GM12878 (cell line): ENCODE measurements at regions not wholly inside any gene's neighbourhood (a gene's known extent, or its start where the extent isn't known, plus 50 kb on each side); places are given as distances from the start of the nearest gene placed in this dataset.

Source experiments
- ATAC-seq: fragments of 200-7000 bp; cut with Tn5 transposase; 3 replicates; pipeline ENCODE4 v1.9.1; 2020; ENCODE audit warnings: mild to moderate bottlenecking, moderate library complexity
- BruUV-seq: library from RNA; stranded (reverse); fragments of 400-500 nt; replicated peaks from 2 replicates; lab custom pipeline; 2021; lab: Mats Ljungman, UMichigan
- CTCF ChIA-PET: fragments of 300-600 bp; sonication (Branson Sonifier 250); formaldehyde crosslinking; extraction: SDS; loops from one replicate; lab custom pipeline; 2021; ENCODE audit warnings: inconsistent platforms; lab: Yijun Ruan, JAX
- POLR2A ChIA-PET: fragments of 350-600 bp; formaldehyde crosslinking; extraction: SDS; loops from one replicate; lab custom pipeline; 2021; ENCODE audit warnings: inconsistent platforms; lab: Charles Lee
- RAD21 ChIA-PET: fragments of 300-600 bp; sonication (Branson Sonifier 250); formaldehyde crosslinking; loops from one replicate; lab custom pipeline; 2023; ENCODE audit warnings: antibody characterized with exemption; ENCODE audit not compliant: unreplicated experiment; lab: Charles Lee
- SMC1A ChIA-PET: fragments of 300-600 bp; sonication (Branson Sonifier 250); formaldehyde crosslinking; loops from one replicate; lab custom pipeline; 2023; ENCODE audit not compliant: unreplicated experiment, uncharacterized antibody; lab: Charles Lee
- DNase-seq: peaks from one replicate; pipeline ENCODE4 v3.0.0-alpha.2; 2011; ENCODE audit warnings: low read depth, low spot score
- FAIRE-seq: peaks from 3 replicates; lab custom pipeline; 2011; peaks lifted over from hg19 to GRCh38; lab: Jason Lieb, UNC
- H2AFZ ChIP-seq: 2 replicates; pipeline ENCODE4 v1.6.0; 2011; ENCODE audit warnings: low read depth, low read length, control low read depth; ENCODE audit not compliant: control insufficient read depth
- H3K27ac ChIP-seq: 2 replicates; pipeline ENCODE4 v1.5.1; 2011; ENCODE audit warnings: control low read depth; ENCODE audit not compliant: control insufficient read depth, insufficient read depth
- H3K27me3 ChIP-seq, 2 experiments: replicated peaks in 1 of 2; 2 replicates each; pipeline versions ENCODE4 v1.6.0 to v1.6.1; 2011; ENCODE audit warnings: low read length in 1 of 2; ENCODE audit not compliant: control insufficient read depth in 2 of 2, insufficient read depth in 2 of 2
- H3K36me3 ChIP-seq, 2 experiments: 2 replicates each; pipeline ENCODE4 v1.5.1; 2011; ENCODE audit warnings: low read length in 1 of 2; ENCODE audit not compliant: control insufficient read depth in 2 of 2, insufficient read depth in 2 of 2
- H3K4me1 ChIP-seq: 2 replicates; pipeline ENCODE4 v1.6.1; 2011; ENCODE audit warnings: mild to moderate bottlenecking, low read length, moderate library complexity, mixed read lengths; ENCODE audit not compliant: control insufficient read depth, insufficient read depth
- H3K4me2 ChIP-seq: 2 replicates; pipeline ENCODE4 v1.6.0; 2011; ENCODE audit warnings: control low read depth; ENCODE audit not compliant: control insufficient read depth, insufficient read depth
- H3K4me3 ChIP-seq: fragments of 200-600 bp; sonication (generic); 2 replicates; pipeline ENCODE4 v1.5.1; 2016
- H3K79me2 ChIP-seq: 2 replicates; pipeline ENCODE4 v1.6.0; 2011; ENCODE audit warnings: low read length; ENCODE audit not compliant: control insufficient read depth, insufficient read depth
- H3K9ac ChIP-seq: 2 replicates; pipeline ENCODE4 v1.8.0; 2011; ENCODE audit warnings: low read length, control low read depth, mixed read lengths; ENCODE audit not compliant: control insufficient read depth, insufficient read depth
- H3K9me3 ChIP-seq: replicated peaks from 3 replicates; pipeline ENCODE4 v1.5.1; 2011; ENCODE audit warnings: mild to moderate bottlenecking, low read length; ENCODE audit not compliant: control insufficient read depth, insufficient read depth
- H4K20me1 ChIP-seq: 2 replicates; pipeline ENCODE4 v1.6.0; 2011; ENCODE audit not compliant: control insufficient read depth, insufficient read depth
- ATF7 ChIP-seq: fragments of 450-650 bp; IDR thresholded peaks from 2 replicates; pipeline ENCODE4 v1.6.1; 2016; ENCODE audit warnings: low read depth, mild to moderate bottlenecking
- BHLHE40 ChIP-seq, 2 experiments: fragments of 450-650 bp in 1 of 2; IDR thresholded peaks; 2 replicates each; pipeline ENCODE4 v1.6.1; 2011 to 2017; ENCODE audit warnings: low read depth in 2 of 2, borderline replicate concordance in 1 of 2, improper control_type of control experiment in 1 of 2, low read length in 1 of 2, mild to moderate bottlenecking in 1 of 2
- CBFB ChIP-seq: IDR thresholded peaks from 2 replicates; pipeline ENCODE4 v1.6.1; 2016; ENCODE audit warnings: antibody characterized with exemption, low read depth
- FOXM1 ChIP-seq: IDR thresholded peaks from 2 replicates; pipeline ENCODE4 v1.6.1; 2012; ENCODE audit warnings: low read depth, mild to moderate bottlenecking, inconsistent platforms, low read length, moderate library complexity
- HCFC1 ChIP-seq: fragments of 150-350 bp; IDR thresholded peaks from 2 replicates; pipeline ENCODE4 v1.6.1; 2014; ENCODE audit warnings: low read length
- JUND ChIP-seq: IDR thresholded peaks from 2 replicates; pipeline ENCODE4 v1.6.1; 2012; ENCODE audit warnings: low read depth, mild to moderate bottlenecking, low read length, improper control_type of control experiment, moderate library complexity
- KLF5 ChIP-seq: fragments of 450-650 bp; IDR thresholded peaks from 2 replicates; pipeline ENCODE4 v1.6.1; 2014; ENCODE audit warnings: mild to moderate bottlenecking; ENCODE audit not compliant: partially characterized antibody
- MEF2A ChIP-seq: IDR thresholded peaks from 2 replicates; pipeline ENCODE4 v1.6.1; 2011; ENCODE audit warnings: low read depth, mild to moderate bottlenecking, low read length, moderate library complexity; ENCODE audit not compliant: insufficient read depth
- PAX5 ChIP-seq: IDR thresholded peaks from 2 replicates; pipeline ENCODE4 v1.6.1; 2011; ENCODE audit warnings: low read depth, low read length, borderline replicate concordance
- SIN3A ChIP-seq: IDR thresholded peaks from 2 replicates; pipeline ENCODE4 v1.6.1; 2012; ENCODE audit warnings: low read depth, low read length, improper control_type of control experiment
- SREBF2 ChIP-seq: IDR thresholded peaks from 2 replicates; pipeline ENCODE4 v1.6.1; 2012; ENCODE audit warnings: mild to moderate bottlenecking, low read length
- WRNIP1 ChIP-seq: IDR thresholded peaks from 2 replicates; pipeline ENCODE4 v1.6.1; 2011; ENCODE audit warnings: low read depth, low read length, improper control_type of control experiment, borderline replicate concordance
- ZBED1 ChIP-seq: IDR thresholded peaks from 2 replicates; pipeline ENCODE4 v1.6.1; 2016; ENCODE audit warnings: borderline replicate concordance
- ZBTB11 ChIP-seq: fragments of 450-650 bp; formaldehyde crosslinking; IDR thresholded peaks from 2 replicates; pipeline ENCODE4 v1.5.0; 2022; ENCODE audit warnings: mild to moderate bottlenecking, missing genetic modification characterization
- WGBS: methylation state at CpG from one replicate; pipeline ENCODE4 v1.1.6; 2016; ENCODE audit warnings: low lambda C conversion rate; ENCODE audit not compliant: insufficient replicate concordance, insufficient coverage; ENCODE audit errors: missing lambda C conversion rate; 5-methylcytosine and 5-hydroxymethylcytosine counted together
- in situ Hi-C: fragments of 300-500 bp; cut with MboI; formaldehyde crosslinking; loops from 9 replicates; pipeline ENCODE4 v1.14.3; 2018; ENCODE audit warnings: mixed read lengths
- intact Hi-C: fragments of 100-400 bp; cut with micrococcal nuclease; formaldehyde crosslinking; loops from one replicate; pipeline ENCODE4 v1.14.2; 2022; ENCODE audit not compliant: unreplicated experiment

GRCh38 chr12:38399711-38400206 is 83.2 kb downstream of the ALG10B start:
- TF ChIP-seq WRNIP1, result no peak
- no peak for TF ChIP-seq MEF2A
- no peak for TF ChIP-seq CBFB
- no peak for TF ChIP-seq HCFC1
- TF ChIP-seq ZBTB11, result no peak
- TF ChIP-seq FOXM1, result no peak
- TF ChIP-seq SREBF2, result no peak
- TF ChIP-seq ATF7, result no peak
- no peak for TF ChIP-seq KLF5
- no peak for TF ChIP-seq SIN3A
- no peak for TF ChIP-seq JUND
- no peak for TF ChIP-seq ZBED1
- no peak for TF ChIP-seq BHLHE40 (IDR thresholded peaks at IDR 0.05; ENCODE audit: borderline replicate concordance in 1 of 2, low read depth in 2 of 2, low read length in 1 of 2)
- TF ChIP-seq PAX5, result no peak
- no TSS peak for BruUV-seq
- FAIRE-seq (no peak), ATAC-seq (no peak), DNase-seq (no peak)
- POLR2A ChIA-PET, result no interaction called here
- Histone ChIP-seq H3K4me3 (no peak overlapping the region), H3K9me3 (no peaks in the 10 kb centered on the region), H3K36me3 (no peaks in the 10 kb centered on the region), H3K4me1 (no peaks in the 10 kb centered on the region), H3K9ac (no peak overlapping the region), H3K4me2 (no peak overlapping the region), H3K27me3 (no peaks in the 10 kb centered on the region), H4K20me1 (no peaks in the 10 kb centered on the region), H2AFZ (no peak overlapping the region), H3K79me2 (no peaks in the 10 kb centered on the region), H3K27ac (no peak overlapping the region)
- RAD21 ChIA-PET, result no interaction called here
- SMC1A ChIA-PET, result interaction anchor here (1.1 kb wide), 1 partner anchor 521 kb away, joined by 3 read pairs; no protein-coding TSS in a partner anchor
- WGBS, result 3% methylated on average over 2 of the region's 2 CpGs
- intact Hi-C loops, result no loop called here
- in situ Hi-C loops, result no loop called here
- CTCF ChIA-PET, result no interaction called here
